ENCODE measurements at regions not wholly inside any gene's neighbourhood (a gene's known extent, or its start where the extent isn't known, plus 50 kb on each side); places are given as distances from the start of the nearest gene placed in this dataset.

DNA sequence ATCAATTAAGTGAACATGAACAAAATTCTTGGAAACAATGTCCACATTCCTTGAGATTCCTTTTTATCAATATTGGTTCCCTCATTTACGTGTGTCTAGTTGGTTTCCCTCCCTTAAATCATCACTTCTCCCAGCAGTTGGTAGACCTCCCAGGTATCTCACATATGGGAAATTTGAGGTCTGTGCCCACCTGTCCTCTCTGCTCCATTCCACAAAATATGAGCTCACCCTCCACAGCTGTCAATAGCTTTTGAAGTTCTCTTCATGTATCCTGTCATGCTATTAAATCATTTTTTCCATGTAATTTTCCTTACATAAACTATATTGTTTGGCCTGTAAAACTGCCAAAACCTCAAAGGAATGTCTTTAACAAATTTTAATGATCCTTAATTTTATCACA, 992.2 kb upstream of the ACVR2A start:
- TF ChIP-seq, protein P1, sequence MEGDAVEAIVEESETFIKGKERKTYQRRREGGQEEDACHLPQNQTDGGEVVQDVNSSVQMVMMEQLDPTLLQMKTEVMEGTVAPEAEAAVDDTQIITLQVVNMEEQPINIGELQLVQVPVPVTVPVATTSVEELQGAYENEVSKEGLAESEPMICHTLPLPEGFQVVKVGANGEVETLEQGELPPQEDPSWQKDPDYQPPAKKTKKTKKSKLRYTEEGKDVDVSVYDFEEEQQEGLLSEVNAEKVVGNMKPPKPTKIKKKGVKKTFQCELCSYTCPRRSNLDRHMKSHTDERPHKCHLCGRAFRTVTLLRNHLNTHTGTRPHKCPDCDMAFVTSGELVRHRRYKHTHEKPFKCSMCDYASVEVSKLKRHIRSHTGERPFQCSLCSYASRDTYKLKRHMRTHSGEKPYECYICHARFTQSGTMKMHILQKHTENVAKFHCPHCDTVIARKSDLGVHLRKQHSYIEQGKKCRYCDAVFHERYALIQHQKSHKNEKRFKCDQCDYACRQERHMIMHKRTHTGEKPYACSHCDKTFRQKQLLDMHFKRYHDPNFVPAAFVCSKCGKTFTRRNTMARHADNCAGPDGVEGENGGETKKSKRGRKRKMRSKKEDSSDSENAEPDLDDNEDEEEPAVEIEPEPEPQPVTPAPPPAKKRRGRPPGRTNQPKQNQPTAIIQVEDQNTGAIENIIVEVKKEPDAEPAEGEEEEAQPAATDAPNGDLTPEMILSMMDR (IDR thresholded peaks at IDR 0.05) = no peak
- no peak for TF ChIP-seq POLR2A (IDR thresholded peaks at IDR 0.05)

Measured in uterus (tissue), 2 donors.